ENCODE measurements at regions not wholly inside any gene's neighbourhood (a gene's known extent, or its start where the extent isn't known, plus 50 kb on each side); places are given as distances from the start of the nearest gene placed in this dataset.

DNA sequence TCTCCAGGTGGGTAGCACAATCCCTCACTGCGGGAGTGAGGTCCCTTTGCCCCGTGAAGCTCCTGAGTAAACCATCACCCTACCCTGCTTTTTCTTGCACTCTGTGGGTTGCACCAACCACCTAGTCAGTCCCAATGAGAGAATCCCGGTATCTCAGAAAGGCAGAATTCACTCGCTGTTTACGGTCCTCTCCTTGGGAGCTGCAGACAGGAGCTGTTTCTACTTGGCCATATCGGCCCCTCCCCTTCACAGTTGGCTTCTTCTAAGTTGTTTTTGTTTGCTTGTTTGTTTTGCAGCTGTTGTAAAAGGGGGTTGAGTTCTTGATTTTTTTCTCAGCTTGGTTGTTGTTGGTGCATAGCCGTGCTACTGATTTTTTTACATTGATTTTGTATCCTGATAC, 237.0 kb upstream of the RASA1 start:
- TF ChIP-seq, protein P1, sequence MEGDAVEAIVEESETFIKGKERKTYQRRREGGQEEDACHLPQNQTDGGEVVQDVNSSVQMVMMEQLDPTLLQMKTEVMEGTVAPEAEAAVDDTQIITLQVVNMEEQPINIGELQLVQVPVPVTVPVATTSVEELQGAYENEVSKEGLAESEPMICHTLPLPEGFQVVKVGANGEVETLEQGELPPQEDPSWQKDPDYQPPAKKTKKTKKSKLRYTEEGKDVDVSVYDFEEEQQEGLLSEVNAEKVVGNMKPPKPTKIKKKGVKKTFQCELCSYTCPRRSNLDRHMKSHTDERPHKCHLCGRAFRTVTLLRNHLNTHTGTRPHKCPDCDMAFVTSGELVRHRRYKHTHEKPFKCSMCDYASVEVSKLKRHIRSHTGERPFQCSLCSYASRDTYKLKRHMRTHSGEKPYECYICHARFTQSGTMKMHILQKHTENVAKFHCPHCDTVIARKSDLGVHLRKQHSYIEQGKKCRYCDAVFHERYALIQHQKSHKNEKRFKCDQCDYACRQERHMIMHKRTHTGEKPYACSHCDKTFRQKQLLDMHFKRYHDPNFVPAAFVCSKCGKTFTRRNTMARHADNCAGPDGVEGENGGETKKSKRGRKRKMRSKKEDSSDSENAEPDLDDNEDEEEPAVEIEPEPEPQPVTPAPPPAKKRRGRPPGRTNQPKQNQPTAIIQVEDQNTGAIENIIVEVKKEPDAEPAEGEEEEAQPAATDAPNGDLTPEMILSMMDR (IDR thresholded peaks at IDR 0.05) = no peak
- TF ChIP-seq EP300 (IDR thresholded peaks at IDR 0.05) (no peak), POLR2A (IDR thresholded peaks at IDR 0.05) (no peak)
